KMS-11 (cell line): ENCODE measurements at regions not wholly inside any gene's neighbourhood (a gene's known extent, or its start where the extent isn't known, plus 50 kb on each side); places are given as distances from the start of the nearest gene placed in this dataset.

ENCODE experiments used
- H2AFZ ChIP-seq: fragments of 200-600 bp; sonication (generic); 2 replicates; pipeline ENCODE4 v1.6.1; 2016; ENCODE audit warnings: antibody characterized with exemption, mixed run types, low read depth
- H3K27ac ChIP-seq: fragments of 200-600 bp; sonication (generic); 2 replicates; pipeline ENCODE4 v1.6.1; 2016; ENCODE audit warnings: mild to moderate bottlenecking, mixed run types
- H3K27me3 ChIP-seq: fragments of 200-600 bp; sonication (generic); 2 replicates; pipeline ENCODE4 v1.6.1; 2017; ENCODE audit warnings: mild to moderate bottlenecking, low read depth, mixed run types, moderate library complexity; ENCODE audit not compliant: insufficient read depth
- H3K36me3 ChIP-seq: fragments of 200-600 bp; sonication (generic); 2 replicates; pipeline ENCODE4 v1.6.1; 2017; ENCODE audit warnings: mild to moderate bottlenecking, mixed run types; ENCODE audit not compliant: insufficient read depth
- H3K4me1 ChIP-seq: fragments of 200-600 bp; sonication (generic); 2 replicates; pipeline ENCODE4 v1.6.1; 2016; ENCODE audit warnings: mild to moderate bottlenecking, low read depth, mixed run types; ENCODE audit not compliant: poor library complexity, severe bottlenecking
- H3K4me2 ChIP-seq: fragments of 200-600 bp; sonication (generic); 2 replicates; pipeline ENCODE4 v1.7.0; 2016; ENCODE audit warnings: mild to moderate bottlenecking, mixed run types
- H3K4me3 ChIP-seq: fragments of 200-600 bp; sonication (generic); IDR thresholded peaks from 2 replicates; pipeline ENCODE4 v1.6.1; 2017; ENCODE audit warnings: low read depth, low read length, mixed read lengths; ENCODE audit not compliant: insufficient read depth
- H3K79me2 ChIP-seq: fragments of 200-600 bp; sonication (generic); 2 replicates; pipeline ENCODE4 v1.6.1; 2016; ENCODE audit warnings: low read depth, mixed run types; ENCODE audit not compliant: insufficient read depth
- H3K9ac ChIP-seq: fragments of 200-600 bp; sonication (generic); 2 replicates; pipeline ENCODE4 v1.6.1; 2016; ENCODE audit warnings: mild to moderate bottlenecking, mixed run types
- H4K20me1 ChIP-seq: fragments of 200-600 bp; sonication (generic); 2 replicates; pipeline ENCODE4 v1.6.1; 2016; ENCODE audit warnings: mild to moderate bottlenecking, mixed run types; ENCODE audit not compliant: insufficient read depth
- CTCF ChIP-seq: fragments of 200-600 bp; sonication (generic); conservative IDR thresholded peaks from 2 replicates; pipeline ENCODE4 v1.6.1; 2017; ENCODE audit warnings: low read depth, mild to moderate bottlenecking, antibody characterized with exemption, low read length, moderate library complexity, mixed read lengths

- Histone ChIP-seq H3K4me3 (no peak overlapping the region), H3K79me2 (no peaks in the 10 kb centered on the region), H3K27ac (no peak overlapping the region), H3K4me2 (no peak overlapping the region), H3K9ac (no peak overlapping the region), H3K36me3 (no peaks in the 10 kb centered on the region), H3K27me3 (no peaks in the 10 kb centered on the region), H3K4me1 (no peaks in the 10 kb centered on the region), H2AFZ (no peak overlapping the region), H4K20me1 (no peaks in the 10 kb centered on the region)
- TF ChIP-seq CTCF, result no peak
These were observed 124.7 kb upstream of the BRINP3 start for GRCh38 chr1:190602325-190602724.

GRCh38 chr1:190608282-190608681, 130.6 kb upstream of the BRINP3 start:
- Histone ChIP-seq H3K9ac (no peak overlapping the region), H3K4me3 (no peak overlapping the region), H3K36me3 (no peaks in the 10 kb centered on the region), H3K27me3 (no peaks in the 10 kb centered on the region), H3K79me2 (no peaks in the 10 kb centered on the region), H2AFZ (no peak overlapping the region), H3K4me2 (no peak overlapping the region), H3K27ac (no peak overlapping the region), H3K4me1 (no peaks in the 10 kb centered on the region), H4K20me1 (no peaks in the 10 kb centered on the region)
- TF ChIP-seq CTCF, result no peak

GRCh38 chr1:190615818-190616217, 138.2 kb upstream of the BRINP3 start:
- H3K4me2 ChIP-seq, result no peak overlapping the region
- H3K4me1 ChIP-seq, result no peaks in the 10 kb centered on the region
- H2AFZ ChIP-seq, result no peak overlapping the region

GRCh38 chr1:190616235-190616634, 138.6 kb upstream of the BRINP3 start:
- Histone ChIP-seq H3K4me2 (no peak overlapping the region), H3K79me2 (no peaks in the 10 kb centered on the region), H3K27me3 (no peaks in the 10 kb centered on the region), H3K4me1 (no peaks in the 10 kb centered on the region), H3K9ac (no peak overlapping the region), H2AFZ (no peak overlapping the region), H3K4me3 (no peak overlapping the region), H3K36me3 (no peaks in the 10 kb centered on the region), H4K20me1 (no peaks in the 10 kb centered on the region), H3K27ac (no peak overlapping the region)
- TF ChIP-seq CTCF, result no peak

More at GRCh38 chr1:190615818-190616217, 138.2 kb upstream of the BRINP3 start:
- Histone ChIP-seq H3K27ac (no peak overlapping the region), H3K4me3 (no peak overlapping the region), H4K20me1 (no peaks in the 10 kb centered on the region), H3K27me3 (no peaks in the 10 kb centered on the region), H3K79me2 (no peaks in the 10 kb centered on the region), H3K36me3 (no peaks in the 10 kb centered on the region), H3K9ac (no peak overlapping the region)
- no peak for TF ChIP-seq CTCF
